ENCODE measurements at regions not wholly inside any gene's neighbourhood (a gene's known extent, or its start where the extent isn't known, plus 50 kb on each side); places are given as distances from the start of the nearest gene placed in this dataset.

DNA sequence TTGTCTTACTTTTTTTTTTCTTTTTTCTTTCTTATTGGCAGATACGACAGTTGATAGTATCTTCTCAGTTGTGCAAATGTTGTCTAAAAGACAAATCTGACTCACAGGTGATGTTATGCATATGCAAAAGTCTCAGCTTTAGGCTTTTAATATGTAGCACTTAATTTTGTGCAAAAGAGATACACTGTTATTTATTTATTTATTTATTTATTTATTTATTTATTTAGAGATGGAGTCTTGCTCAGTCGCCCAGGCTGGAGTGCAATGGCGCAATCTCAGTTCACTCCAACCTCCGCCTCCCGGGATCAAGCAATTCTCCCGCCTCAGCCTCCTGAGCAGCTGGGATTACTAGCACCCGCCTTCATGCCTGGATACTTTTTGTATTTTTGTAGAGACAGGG, 383.9 kb upstream of the PCDH9 start:
- no peaks in the 10 kb centered on the region for H3K4me1 ChIP-seq (replicated peaks)
- no peak overlapping the region for H3K27ac ChIP-seq
- no peak for DNase-seq (ENCODE audit: low spot score)
- no peaks in the 10 kb centered on the region for H3K27me3 ChIP-seq (replicated peaks; ENCODE audit: insufficient read depth)
- H3K4me3 ChIP-seq: no peak overlapping the region
- H3K9me3 ChIP-seq: no peaks in the 10 kb centered on the region
- WGBS: 91% methylated on average over 7 of the region's 7 CpGs
- no peak for TF ChIP-seq POLR2A (IDR thresholded peaks at IDR 0.05)
- TF ChIP-seq, protein P1, sequence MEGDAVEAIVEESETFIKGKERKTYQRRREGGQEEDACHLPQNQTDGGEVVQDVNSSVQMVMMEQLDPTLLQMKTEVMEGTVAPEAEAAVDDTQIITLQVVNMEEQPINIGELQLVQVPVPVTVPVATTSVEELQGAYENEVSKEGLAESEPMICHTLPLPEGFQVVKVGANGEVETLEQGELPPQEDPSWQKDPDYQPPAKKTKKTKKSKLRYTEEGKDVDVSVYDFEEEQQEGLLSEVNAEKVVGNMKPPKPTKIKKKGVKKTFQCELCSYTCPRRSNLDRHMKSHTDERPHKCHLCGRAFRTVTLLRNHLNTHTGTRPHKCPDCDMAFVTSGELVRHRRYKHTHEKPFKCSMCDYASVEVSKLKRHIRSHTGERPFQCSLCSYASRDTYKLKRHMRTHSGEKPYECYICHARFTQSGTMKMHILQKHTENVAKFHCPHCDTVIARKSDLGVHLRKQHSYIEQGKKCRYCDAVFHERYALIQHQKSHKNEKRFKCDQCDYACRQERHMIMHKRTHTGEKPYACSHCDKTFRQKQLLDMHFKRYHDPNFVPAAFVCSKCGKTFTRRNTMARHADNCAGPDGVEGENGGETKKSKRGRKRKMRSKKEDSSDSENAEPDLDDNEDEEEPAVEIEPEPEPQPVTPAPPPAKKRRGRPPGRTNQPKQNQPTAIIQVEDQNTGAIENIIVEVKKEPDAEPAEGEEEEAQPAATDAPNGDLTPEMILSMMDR (IDR thresholded peaks at IDR 0.05): no peak
- no peak for TF ChIP-seq POLR2AphosphoS5 (IDR thresholded peaks at IDR 0.05)
- H3K36me3 ChIP-seq: no peaks in the 10 kb centered on the region
- intact Hi-C loops (cut with DNase I): no loop called here

DNA sequence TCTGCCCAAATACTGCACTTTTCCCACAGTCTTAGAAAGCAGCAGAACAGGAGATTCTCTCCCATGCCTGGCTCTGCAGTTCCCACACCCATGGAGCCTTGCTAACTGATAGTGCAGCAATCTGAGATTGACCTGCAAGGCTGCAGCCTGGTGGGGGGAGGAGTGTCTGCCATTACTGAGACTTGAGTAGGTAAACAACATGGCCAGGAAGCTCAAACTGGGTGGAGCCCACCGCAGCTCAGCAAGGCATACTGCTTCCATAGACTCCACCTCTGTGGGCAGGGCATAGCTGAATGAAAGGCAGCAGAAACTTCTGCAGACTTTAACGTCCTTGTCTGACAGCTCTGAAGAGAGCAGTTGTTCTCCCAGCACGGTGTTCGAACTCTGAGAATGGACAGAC, 358.5 kb upstream of the PCDH9 start:
- Histone ChIP-seq H3K4me1 (replicated peaks) (no peaks in the 10 kb centered on the region), H3K27ac (no peak overlapping the region), H3K36me3 (no peaks in the 10 kb centered on the region), H3K4me3 (no peak overlapping the region), H3K9me3 (no peaks in the 10 kb centered on the region), H3K27me3 (replicated peaks; ENCODE audit: insufficient read depth) (no peaks in the 10 kb centered on the region)
- intact Hi-C loops (cut with DNase I): no loop called here
- TF ChIP-seq POLR2AphosphoS5 (IDR thresholded peaks at IDR 0.05): no peak
- TF ChIP-seq POLR2A (IDR thresholded peaks at IDR 0.05): no peak
- TF ChIP-seq, protein P1 (IDR thresholded peaks at IDR 0.05): no peak
- WGBS: 84% methylated on average over 4 of the region's 4 CpGs
- no peak for DNase-seq (ENCODE audit: low spot score)

DNA sequence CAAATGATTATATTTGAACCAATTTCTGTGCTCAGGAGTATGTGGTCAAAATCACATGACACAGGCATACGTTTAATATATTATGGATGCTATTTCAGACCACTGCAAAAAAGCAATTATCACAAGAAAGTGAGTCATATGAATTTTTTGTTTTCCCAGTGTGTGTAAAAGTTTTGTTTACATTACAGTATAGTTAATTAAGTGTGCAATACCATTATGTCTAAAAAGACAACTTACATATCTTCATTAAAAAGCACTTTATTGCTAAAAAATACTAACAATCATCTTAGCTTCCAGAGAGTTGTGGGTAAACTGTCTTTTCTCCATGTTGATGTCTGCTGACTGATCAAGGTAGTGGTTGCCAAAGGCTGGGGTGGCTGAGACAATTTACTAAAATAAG, 347.2 kb upstream of the PCDH9 start:
- DNase-seq (ENCODE audit: low spot score): no peak
- no peaks in the 10 kb centered on the region for H3K9me3 ChIP-seq
- WGBS: 69% methylated on average over 1 of the region's 1 CpG
- no peaks in the 10 kb centered on the region for H3K4me1 ChIP-seq (replicated peaks)
- intact Hi-C loops (cut with DNase I): no loop called here
- no peaks in the 10 kb centered on the region for H3K36me3 ChIP-seq
- no peak overlapping the region for H3K27ac ChIP-seq
- TF ChIP-seq, protein P1 (IDR thresholded peaks at IDR 0.05): no peak
- no peak for TF ChIP-seq POLR2A (IDR thresholded peaks at IDR 0.05)
- TF ChIP-seq POLR2AphosphoS5 (IDR thresholded peaks at IDR 0.05): no peak
- H3K27me3 ChIP-seq (replicated peaks; ENCODE audit: insufficient read depth): no peaks in the 10 kb centered on the region
- H3K4me3 ChIP-seq: no peak overlapping the region

DNA sequence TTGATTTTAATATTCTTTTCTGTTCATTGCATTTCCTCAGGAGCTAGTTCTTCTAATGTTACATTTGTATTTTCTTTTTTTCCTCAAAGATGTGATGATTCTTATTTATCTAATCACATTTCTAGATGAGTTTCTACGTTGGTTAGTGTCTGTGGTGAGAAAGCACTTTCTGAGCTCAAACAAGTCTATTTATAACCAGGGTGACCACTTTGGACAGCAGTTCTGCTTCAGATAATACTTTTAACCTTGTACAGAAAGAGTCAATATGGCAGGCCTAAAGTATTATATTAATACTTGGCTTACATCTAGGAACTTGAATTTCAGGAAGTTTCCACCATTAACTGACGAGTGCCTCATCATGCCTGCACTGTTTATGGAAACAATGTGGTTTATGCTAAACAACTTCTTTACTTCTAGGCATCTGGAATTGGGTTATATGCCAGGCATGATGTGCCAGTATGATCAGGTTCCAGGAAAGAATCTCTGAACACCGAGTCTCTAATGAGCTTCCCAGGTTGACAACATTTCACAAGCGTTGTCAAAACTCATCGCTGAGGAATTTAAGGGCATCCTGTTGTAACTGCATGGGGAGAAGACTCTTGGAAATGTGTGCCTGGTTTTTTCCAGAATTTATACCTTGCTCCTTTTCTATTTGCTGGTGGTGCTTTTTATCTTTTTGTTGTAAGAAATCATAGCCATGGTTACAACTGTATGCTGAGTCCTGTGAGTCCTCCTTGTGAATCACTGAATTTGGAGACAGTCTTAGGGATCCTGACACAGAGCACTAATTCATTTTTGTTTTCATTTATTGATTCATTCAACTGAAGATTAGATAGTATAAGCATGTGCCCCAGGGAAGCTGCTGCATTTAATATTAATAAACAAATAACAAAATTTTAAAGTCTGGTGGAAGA, 344.4 kb upstream of the PCDH9 start:
- Histone ChIP-seq H3K4me1 (replicated peaks) (no peaks in the 10 kb centered on the region), H3K9me3 (no peaks in the 10 kb centered on the region), H3K27ac (no peak overlapping the region), H3K4me3 (no peak overlapping the region), H3K27me3 (replicated peaks; ENCODE audit: insufficient read depth) (no peaks in the 10 kb centered on the region), H3K36me3 (no peaks in the 10 kb centered on the region)
- no peak for DNase-seq (ENCODE audit: low spot score)
- 55% methylated on average over 5 of the region's 5 CpGs for WGBS
- TF ChIP-seq POLR2AphosphoS5 (IDR thresholded peaks at IDR 0.05) (no peak), POLR2A (IDR thresholded peaks at IDR 0.05) (no peak)
- TF ChIP-seq, protein P1 (IDR thresholded peaks at IDR 0.05): no peak
- intact Hi-C loops (cut with DNase I): no loop called here

DNA sequence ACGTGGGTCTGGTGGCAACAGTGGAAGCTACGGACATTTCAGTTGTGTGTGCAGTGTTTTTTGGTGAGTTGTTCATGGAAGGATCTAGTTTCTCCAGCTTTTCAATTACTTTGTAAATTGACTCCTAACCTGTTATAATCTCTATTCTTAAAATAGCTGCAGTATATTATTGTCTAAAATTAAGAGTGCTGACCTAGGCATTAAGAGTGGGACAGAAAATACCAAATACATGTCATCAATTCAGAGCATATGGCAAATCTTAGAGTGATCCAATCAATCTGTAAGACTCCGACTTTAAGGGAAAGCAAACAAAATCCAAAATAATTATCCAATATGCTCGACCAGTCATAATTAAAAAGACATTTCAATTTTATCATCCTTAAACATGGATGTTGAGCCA, 338.1 kb upstream of the PCDH9 start:
- no peak for DNase-seq (ENCODE audit: low spot score)
- Histone ChIP-seq H3K4me3 (no peak overlapping the region), H3K4me1 (replicated peaks) (no peaks in the 10 kb centered on the region), H3K36me3 (no peaks in the 10 kb centered on the region), H3K9me3 (no peaks in the 10 kb centered on the region), H3K27ac (no peak overlapping the region), H3K27me3 (replicated peaks; ENCODE audit: insufficient read depth) (no peaks in the 10 kb centered on the region)
- intact Hi-C loops (cut with DNase I): no loop called here
- 90% methylated on average over 4 of the region's 4 CpGs for whole genome bisulfite sequencing
- TF ChIP-seq POLR2AphosphoS5 (IDR thresholded peaks at IDR 0.05): no peak
- no peak for TF ChIP-seq POLR2A (IDR thresholded peaks at IDR 0.05)
- TF ChIP-seq, protein P1 (IDR thresholded peaks at IDR 0.05): no peak
